COLO668 (cell line): ENCODE measurements at regions not wholly inside any gene's neighbourhood (a gene's known extent, or its start where the extent isn't known, plus 50 kb on each side); places are given as distances from the start of the nearest gene placed in this dataset.

Experiments
- DNase-seq: peaks from one replicate; lab custom pipeline; 2025; ENCODE audit not compliant: unreplicated experiment; lab: John Stamatoyannopoulos, UW

GRCh38 chr18:51908598-51908944 is 431.4 kb upstream of the DCC start:
- DNase-seq, result no peak

- DNase-seq, result no peak
Observed at GRCh38 chr18:51911584-51911983, 428.4 kb upstream of the DCC start.

DNA sequence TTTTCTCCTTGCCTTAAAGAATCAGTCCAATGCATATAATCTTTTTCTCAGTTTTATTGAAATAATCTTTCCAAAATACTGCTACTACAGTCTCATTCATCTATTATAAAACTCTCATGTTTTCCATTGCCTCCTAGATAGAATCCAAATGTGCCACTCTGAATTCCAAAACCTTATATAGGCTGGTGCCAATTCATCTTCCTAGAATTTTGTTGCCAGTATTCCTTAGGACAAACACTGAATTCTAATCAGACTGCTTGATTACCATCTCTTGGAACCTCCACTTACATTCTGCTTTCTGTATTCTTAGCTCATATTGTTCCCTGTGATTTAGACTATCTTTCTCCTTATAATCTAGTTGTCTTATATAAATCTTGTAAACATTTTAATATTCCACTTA is 427.6 kb upstream of the DCC start:
- DNase-seq, result no peak

- no peak for DNase-seq
Observed at GRCh38 chr18:51915176-51915575, 424.8 kb upstream of the DCC start.

DNA sequence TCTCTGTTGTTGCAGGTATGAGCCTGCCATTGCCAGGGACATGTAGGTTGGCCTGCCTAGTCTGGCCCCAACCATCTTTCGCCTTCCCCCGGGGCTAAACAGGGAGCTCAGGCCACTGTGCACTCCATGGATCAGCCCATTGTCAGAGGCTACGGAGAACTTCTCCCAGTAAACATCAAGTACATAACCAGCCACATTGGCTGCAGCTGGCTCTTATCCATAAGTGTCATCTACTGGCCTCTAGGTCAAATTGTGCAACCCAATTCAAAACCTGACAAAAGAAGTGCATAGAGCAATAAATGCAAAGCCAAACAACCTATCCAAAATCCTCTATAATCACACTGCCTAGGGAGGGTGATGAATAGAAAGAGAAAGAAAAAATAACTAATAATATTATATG is 418.1 kb upstream of the DCC start:
- no peak for DNase-seq

- no peak for DNase-seq
Observed at GRCh38 chr18:51933903-51934302, 406.1 kb upstream of the DCC start.

DNA sequence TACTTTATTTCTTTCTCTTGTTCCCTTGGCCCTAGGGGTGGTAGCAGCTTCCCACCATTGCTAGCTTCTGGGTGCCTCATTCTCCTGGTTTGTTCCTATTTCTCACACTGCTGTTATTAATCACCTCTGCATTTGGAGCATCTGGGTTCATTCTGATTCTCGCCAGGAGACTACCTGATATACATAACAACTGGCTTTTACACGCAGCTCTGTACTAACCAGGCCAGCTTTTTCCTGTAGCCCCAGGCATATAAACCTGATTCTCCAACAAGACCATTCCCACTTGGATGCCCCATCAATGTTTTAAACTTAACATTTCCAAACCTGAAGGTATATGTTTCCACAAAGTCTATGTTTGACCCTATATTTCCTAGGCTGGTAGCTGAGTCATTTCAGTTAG is 403.9 kb upstream of the DCC start:
- no peak for DNase-seq

DNA sequence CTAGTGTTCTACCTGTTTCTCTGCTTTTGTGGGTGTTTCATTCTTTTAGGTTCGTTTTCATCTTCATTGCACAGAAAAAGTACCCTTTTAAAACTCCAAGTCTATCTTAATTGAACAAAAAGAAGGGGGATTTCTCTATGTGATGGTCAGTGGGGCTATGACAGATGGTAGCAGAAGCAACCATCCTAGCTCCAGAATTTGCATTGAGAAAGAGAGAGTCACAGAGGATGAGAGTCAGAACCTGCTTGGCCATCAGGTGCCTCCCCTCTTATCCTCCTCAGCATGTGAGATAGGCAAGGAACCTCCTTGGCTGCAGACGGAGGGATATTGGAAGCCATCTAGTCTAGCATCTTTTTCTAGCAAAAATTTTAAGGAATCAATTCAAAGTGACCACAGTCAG is 398.0 kb upstream of the DCC start:
- no peak for DNase-seq

GRCh38 chr18:51943281-51943680 is 396.7 kb upstream of the DCC start:
- no peak for DNase-seq

- no peak for DNase-seq
Observed at GRCh38 chr18:51946946-51947345, 393.1 kb upstream of the DCC start.

DNA sequence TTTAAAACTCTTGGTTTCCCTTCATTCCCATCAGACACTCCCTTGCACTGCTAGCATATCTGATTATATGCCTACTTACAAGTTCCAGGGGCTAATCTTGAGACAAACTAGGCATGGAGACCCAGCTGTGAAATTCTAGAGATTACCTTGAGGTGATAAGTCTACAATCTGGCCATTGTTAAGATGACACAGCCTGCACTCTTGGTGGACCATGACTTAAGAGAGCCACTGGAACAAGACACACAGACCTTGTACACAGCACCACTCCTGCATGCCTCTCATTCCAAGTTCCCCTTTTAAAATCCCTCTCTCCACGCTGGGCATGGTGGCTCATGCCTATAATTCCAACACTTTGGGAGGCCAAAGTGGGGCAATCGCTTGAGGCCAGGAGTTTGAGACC is 387.2 kb upstream of the DCC start:
- no peak for DNase-seq

GRCh38 chr18:51953521-51953920 is 386.5 kb upstream of the DCC start:
- no peak for DNase-seq

- no peak for DNase-seq
Observed at GRCh38 chr18:51955136-51955535, 384.9 kb upstream of the DCC start.

GRCh38 chr18:51957001-51957400 is 383.0 kb upstream of the DCC start:
- DNase-seq, result no peak

GRCh38 chr18:51980101-51980500 is 359.9 kb upstream of the DCC start:
- no peak for DNase-seq

- no peak for DNase-seq
Observed at GRCh38 chr18:51988277-51988676, 351.7 kb upstream of the DCC start.

GRCh38 chr18:51997129-51997528 is 342.9 kb upstream of the DCC start:
- DNase-seq, result no peak

GRCh38 chr18:51998066-51998465 is 341.9 kb upstream of the DCC start:
- no peak for DNase-seq

DNA sequence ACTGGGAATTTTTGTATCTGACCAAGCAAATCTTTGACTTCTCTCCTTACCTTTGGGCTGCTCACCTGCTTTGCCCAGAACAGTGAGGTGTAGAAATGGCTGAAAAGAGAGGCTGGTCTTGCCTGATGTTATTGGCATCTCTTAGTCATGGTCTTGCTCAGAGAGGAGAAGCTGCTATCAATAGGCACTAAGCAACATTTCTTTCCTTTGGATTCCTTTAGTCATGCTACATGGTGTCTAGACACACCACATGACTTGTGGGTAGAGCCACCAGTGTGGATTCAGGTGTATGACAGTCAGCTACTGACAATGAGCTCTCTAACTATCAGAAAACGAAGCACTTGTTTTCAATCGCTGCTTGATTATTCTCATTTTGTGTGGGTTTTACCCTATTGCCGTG is 341.3 kb upstream of the DCC start:
- DNase-seq, result no peak

- no peak for DNase-seq
Observed at GRCh38 chr18:51999351-51999750, 340.6 kb upstream of the DCC start.

- no peak for DNase-seq
Observed at GRCh38 chr18:52000435-52000834, 339.6 kb upstream of the DCC start.

GRCh38 chr18:52001106-52001505 is 338.9 kb upstream of the DCC start:
- DNase-seq, result no peak

- no peak for DNase-seq
Observed at GRCh38 chr18:52002600-52002999, 337.4 kb upstream of the DCC start.

DNA sequence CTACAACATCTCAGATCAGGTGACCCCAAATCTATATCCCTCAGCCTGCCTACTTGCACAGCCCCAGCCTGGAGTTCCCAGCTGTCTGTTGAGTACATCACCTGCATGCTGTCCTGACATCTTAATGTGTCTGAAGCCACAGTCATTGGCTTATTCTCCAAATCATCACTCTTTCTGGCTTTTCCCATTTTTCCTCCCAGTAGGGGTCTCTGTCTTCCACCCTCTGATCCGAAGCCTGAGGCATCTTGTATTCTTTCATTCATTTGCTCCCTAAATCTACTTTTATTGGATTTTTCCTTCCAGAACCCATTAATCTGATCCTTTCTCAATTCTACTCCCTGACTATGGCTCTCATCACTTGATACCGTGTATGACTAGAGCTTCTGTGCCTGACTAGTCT is 332.9 kb upstream of the DCC start:
- no peak for DNase-seq
